ENCODE measurements at regions not wholly inside any gene's neighbourhood (a gene's known extent, or its start where the extent isn't known, plus 50 kb on each side); places are given as distances from the start of the nearest gene placed in this dataset.
"Not testable (repeated sequence)": the region's sequence is repeated elsewhere in the genome, so short reads cannot be mapped to it uniquely, and the experiment has no call there.

- not testable (repeated sequence) for DNase-seq (ENCODE audit: low spot score)
These were observed 113.4 kb downstream of the PMAIP1 start for GRCh38 chr18:60013148-60013547.

- DNase-seq (ENCODE audit: low spot score), result no peak
These were observed 111.2 kb downstream of the PMAIP1 start for GRCh38 chr18:60010984-60011383.

- DNase-seq (ENCODE audit: low spot score), result no peak
These were observed 110.7 kb downstream of the PMAIP1 start for GRCh38 chr18:60010513-60010912.

GRCh38 chr18:60007661-60008060, 107.9 kb downstream of the PMAIP1 start:
- DNase-seq (ENCODE audit: low spot score), result no peak

GRCh38 chr18:60003610-60004185, 103.9 kb downstream of the PMAIP1 start:
- DNase-seq (ENCODE audit: low spot score), result no peak

- peak; percentile 62 for DNase-seq (ENCODE audit: low spot score)
These were observed 96.7 kb downstream of the PMAIP1 start for GRCh38 chr18:59996370-59996966.

GRCh38 chr18:59994357-59994756, 94.6 kb downstream of the PMAIP1 start:
- DNase-seq (ENCODE audit: low spot score), result peak; percentile 53

GRCh38 chr18:59993560-59993959, 93.8 kb downstream of the PMAIP1 start:
- no peak for DNase-seq (ENCODE audit: low spot score)

GRCh38 chr18:59990121-59990823, 90.5 kb downstream of the PMAIP1 start:
- no peak for DNase-seq (ENCODE audit: low spot score)

GRCh38 chr18:59988098-59988706, 88.4 kb downstream of the PMAIP1 start:
- peak; percentile 70 for DNase-seq (ENCODE audit: low spot score)

- DNase-seq (ENCODE audit: low spot score), result no peak
These were observed 87.3 kb downstream of the PMAIP1 start for GRCh38 chr18:59987102-59987501.

GRCh38 chr18:59986139-59986538, 86.3 kb downstream of the PMAIP1 start:
- DNase-seq (ENCODE audit: low spot score), result no peak

GRCh38 chr18:59985289-59985688, 85.5 kb downstream of the PMAIP1 start:
- no peak for DNase-seq (ENCODE audit: low spot score)

GRCh38 chr18:59983506-59983905, 83.7 kb downstream of the PMAIP1 start:
- no peak for DNase-seq (ENCODE audit: low spot score)

GRCh38 chr18:59980188-59980637, 80.4 kb downstream of the PMAIP1 start:
- peak; percentile 51 for DNase-seq (ENCODE audit: low spot score)

- no peak for DNase-seq (ENCODE audit: low spot score)
These were observed 72.2 kb downstream of the PMAIP1 start for GRCh38 chr18:59971871-59972428.

- not testable (repeated sequence) for DNase-seq (ENCODE audit: low spot score)
These were observed 71.3 kb downstream of the PMAIP1 start for GRCh38 chr18:59971144-59971543.

- DNase-seq (ENCODE audit: low spot score), result not testable (repeated sequence)
These were observed 69.8 kb downstream of the PMAIP1 start for GRCh38 chr18:59969477-59970028.

- no peak for DNase-seq (ENCODE audit: low spot score)
These were observed 68.8 kb downstream of the PMAIP1 start for GRCh38 chr18:59968583-59968982.

GRCh38 chr18:59967878-59968277, 68.1 kb downstream of the PMAIP1 start:
- DNase-seq (ENCODE audit: low spot score), result no peak

GRCh38 chr18:59966913-59967312, 67.1 kb downstream of the PMAIP1 start:
- no peak for DNase-seq (ENCODE audit: low spot score)

- DNase-seq (ENCODE audit: low spot score), result no peak
These were observed 63.4 kb downstream of the PMAIP1 start for GRCh38 chr18:59963229-59963628.
